HG02571 (cell line): ENCODE measurements at regions not wholly inside any gene's neighbourhood (a gene's known extent, or its start where the extent isn't known, plus 50 kb on each side); places are given as distances from the start of the nearest gene placed in this dataset.

Source experiments
- ATAC-seq: cut with Tn5 transposase; IDR thresholded peaks from one replicate; pipeline ENCODE4 v1.9.1; 2021; ENCODE audit warnings: mild to moderate bottlenecking, moderate library complexity; ENCODE audit not compliant: unreplicated experiment

GRCh38 chr2:143833015-143833660 is 686.8 kb downstream of the ZEB2 start:
- no peak for ATAC-seq

DNA sequence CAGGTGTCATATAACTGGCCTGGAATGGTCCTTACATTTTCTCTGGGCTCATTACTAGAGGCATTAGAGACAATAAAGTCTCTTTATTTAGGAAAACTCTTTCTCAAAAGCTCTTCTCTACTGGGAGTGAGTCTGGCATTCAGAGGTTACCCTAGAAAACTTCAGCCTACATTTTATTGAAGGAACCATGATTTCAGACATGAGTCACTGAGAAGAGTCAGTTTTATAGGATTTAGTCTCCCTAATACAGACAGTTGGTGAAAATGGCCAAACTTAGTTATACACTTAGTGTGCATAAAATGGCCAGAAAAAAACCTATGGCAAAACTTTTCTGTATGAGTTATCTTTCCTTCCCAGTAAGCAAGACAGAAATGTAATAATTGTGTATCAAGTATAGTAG is 689.4 kb downstream of the ZEB2 start:
- no peak for ATAC-seq

- no peak for ATAC-seq
These were observed 691.0 kb downstream of the ZEB2 start for GRCh38 chr2:143828763-143829537.

GRCh38 chr2:143824791-143825190 is 695.1 kb downstream of the ZEB2 start:
- ATAC-seq, result no peak

GRCh38 chr2:143823876-143824275 is 694.7 kb downstream of the ARHGAP15 start:
- no peak for ATAC-seq

- no peak for ATAC-seq
These were observed 694.1 kb downstream of the ARHGAP15 start for GRCh38 chr2:143823296-143823695.

DNA sequence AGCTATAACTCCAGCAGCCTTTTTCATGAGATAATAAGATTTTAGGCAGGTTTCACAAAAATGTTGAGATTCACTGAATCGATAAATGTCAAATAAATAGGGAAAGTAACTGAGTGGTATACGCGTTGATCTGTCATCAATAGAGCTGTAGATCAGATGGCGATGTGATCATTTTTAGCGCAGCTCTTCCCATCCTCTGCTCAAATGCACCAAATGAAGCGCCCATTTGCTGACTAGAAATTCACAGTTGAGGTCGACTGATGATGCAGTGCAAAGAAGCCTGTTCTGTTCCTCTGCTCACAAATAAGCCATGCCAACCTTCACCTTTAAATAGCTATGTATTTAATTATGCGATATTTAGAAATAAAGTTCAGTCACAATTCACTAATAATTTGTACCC is 693.5 kb downstream of the ARHGAP15 start:
- ATAC-seq, result no peak

DNA sequence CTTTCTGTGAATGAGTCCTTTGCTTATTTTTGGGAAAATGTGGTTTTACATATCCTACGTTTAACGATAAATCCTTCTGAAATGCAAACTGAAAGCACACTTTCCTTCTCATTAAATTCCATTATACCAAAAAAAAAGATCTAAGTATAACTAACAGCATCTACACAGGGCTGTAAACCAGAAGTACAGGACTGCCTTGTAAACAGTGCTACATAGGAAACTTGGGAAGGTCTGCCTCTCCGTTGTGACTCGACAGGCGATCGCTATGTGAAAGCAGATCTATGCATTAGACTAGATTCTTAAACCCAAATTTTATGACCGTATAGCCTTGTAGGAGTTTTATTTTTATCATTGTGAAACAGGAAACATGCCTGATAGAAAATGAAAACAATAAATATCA is 690.5 kb downstream of the ARHGAP15 start:
- no peak for ATAC-seq

- ATAC-seq, result no peak
These were observed 690.0 kb downstream of the ARHGAP15 start for GRCh38 chr2:143819190-143819735.
